Stomach (tissue), 4 donors: ENCODE measurements at regions not wholly inside any gene's neighbourhood (a gene's known extent, or its start where the extent isn't known, plus 50 kb on each side); places are given as distances from the start of the nearest gene placed in this dataset.

Source experiments
- POLR2A ChIP-seq, 4 donors: fragments of 450-650 bp; IDR thresholded peaks; one replicate each; pipeline ENCODE4 v1.6.1; 2016; ENCODE audit warnings: antibody characterized with exemption in 4 of 4, control low read depth in 2 of 4, mild to moderate bottlenecking in 1 of 4, moderate library complexity in 1 of 4
- POLR2AphosphoS5 ChIP-seq, 3 donors: sonication (generic); formaldehyde crosslinking; IDR thresholded peaks; one replicate each; pipeline ENCODE4 v1.6.1; 2016; ENCODE audit warnings: antibody characterized with exemption in 3 of 3
- TF ChIP-seq, protein P1 (sequence below), 7 experiments: fragments of 450-650 bp in 4 of 7; fragments of 200-600 bp in 3 of 7; sonication (generic) in 3 of 7; IDR thresholded peaks; one replicate each; pipeline ENCODE4 v1.5.1; 2016 to 2019; ENCODE audit warnings: antibody characterized with exemption in 7 of 7, control low read depth in 2 of 7, mild to moderate bottlenecking in 1 of 7

DNA sequence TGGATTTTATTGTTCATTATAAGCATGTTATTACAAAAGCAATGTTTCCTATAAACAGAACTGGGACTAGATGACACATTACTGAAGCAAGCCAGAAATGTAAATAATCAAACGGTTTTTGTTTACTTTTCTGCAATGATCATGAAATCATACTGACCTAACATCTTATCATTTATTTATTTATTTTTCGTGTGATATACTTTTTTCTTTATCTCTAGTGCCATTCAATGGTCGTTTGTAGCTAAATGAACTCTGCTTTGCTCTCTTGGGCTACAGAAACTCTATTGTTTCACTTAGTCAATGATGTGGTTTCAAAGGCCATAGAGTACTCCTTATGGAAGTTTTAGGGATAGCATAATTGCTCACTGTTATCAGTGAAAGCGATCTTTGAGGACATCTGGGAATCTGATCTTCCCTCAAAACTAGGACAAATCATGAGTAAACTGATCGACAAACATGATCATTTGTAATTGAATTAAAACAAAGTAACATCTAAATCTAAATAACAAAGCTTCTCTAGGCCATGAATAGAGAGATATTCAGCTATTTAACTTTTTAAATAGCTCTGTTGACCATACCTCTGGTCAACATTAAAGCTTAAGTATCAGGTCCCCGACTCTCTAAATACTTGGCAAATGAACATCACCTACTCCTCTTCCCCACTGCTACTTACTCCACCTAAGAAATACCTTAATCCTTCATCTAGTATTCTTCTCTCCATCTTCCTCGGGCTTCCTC is 933.4 kb downstream of the TFAP2A start:
- TF ChIP-seq, protein P1, sequence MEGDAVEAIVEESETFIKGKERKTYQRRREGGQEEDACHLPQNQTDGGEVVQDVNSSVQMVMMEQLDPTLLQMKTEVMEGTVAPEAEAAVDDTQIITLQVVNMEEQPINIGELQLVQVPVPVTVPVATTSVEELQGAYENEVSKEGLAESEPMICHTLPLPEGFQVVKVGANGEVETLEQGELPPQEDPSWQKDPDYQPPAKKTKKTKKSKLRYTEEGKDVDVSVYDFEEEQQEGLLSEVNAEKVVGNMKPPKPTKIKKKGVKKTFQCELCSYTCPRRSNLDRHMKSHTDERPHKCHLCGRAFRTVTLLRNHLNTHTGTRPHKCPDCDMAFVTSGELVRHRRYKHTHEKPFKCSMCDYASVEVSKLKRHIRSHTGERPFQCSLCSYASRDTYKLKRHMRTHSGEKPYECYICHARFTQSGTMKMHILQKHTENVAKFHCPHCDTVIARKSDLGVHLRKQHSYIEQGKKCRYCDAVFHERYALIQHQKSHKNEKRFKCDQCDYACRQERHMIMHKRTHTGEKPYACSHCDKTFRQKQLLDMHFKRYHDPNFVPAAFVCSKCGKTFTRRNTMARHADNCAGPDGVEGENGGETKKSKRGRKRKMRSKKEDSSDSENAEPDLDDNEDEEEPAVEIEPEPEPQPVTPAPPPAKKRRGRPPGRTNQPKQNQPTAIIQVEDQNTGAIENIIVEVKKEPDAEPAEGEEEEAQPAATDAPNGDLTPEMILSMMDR (IDR thresholded peaks at IDR 0.05): no peak
- TF ChIP-seq POLR2A (IDR thresholded peaks at IDR 0.05) (no peak), POLR2AphosphoS5 (IDR thresholded peaks at IDR 0.05) (no peak)
